Endothelial cell of umbilical vein (primary cell): ENCODE measurements at regions not wholly inside any gene's neighbourhood (a gene's known extent, or its start where the extent isn't known, plus 50 kb on each side); places are given as distances from the start of the nearest gene placed in this dataset.

Source experiments
- BruUV-seq: library from RNA; stranded (reverse); fragments of 400-500 nt; replicated peaks from 2 replicates; lab custom pipeline; 2021; lab: Mats Ljungman, UMichigan
- CTCF ChIA-PET: fragments of 300-600, 350-600 bp; sonication (Branson Sonifier 250); formaldehyde crosslinking; loops from one replicate; lab custom pipeline; 2021; ENCODE audit warnings: antibody characterized with exemption, inconsistent platforms; lab: Charles Lee
- POLR2A ChIA-PET: fragments of 300-600, 350-600 bp; sonication (Branson Sonifier 250); formaldehyde crosslinking; loops from one replicate; lab custom pipeline; 2021; ENCODE audit warnings: antibody characterized with exemption, inconsistent platforms; lab: Charles Lee
- DNase-seq: peaks from one replicate; pipeline ENCODE4 v3.0.0-alpha.2; 2011; ENCODE audit warnings: low read depth, low spot score
- FAIRE-seq: peaks from 2 replicates; lab custom pipeline; 2011; peaks lifted over from hg19 to GRCh38; lab: Jason Lieb, UNC
- H2AFZ ChIP-seq: 2 replicates; pipeline ENCODE4 v1.6.0; 2012; ENCODE audit warnings: low read depth, low read length, control low read depth, inconsistent platforms
- H3K27ac ChIP-seq: 2 replicates; pipeline ENCODE4 v1.5.1; 2011; ENCODE audit warnings: low read depth, mild to moderate bottlenecking, control low read depth, low read length, moderate library complexity; ENCODE audit not compliant: insufficient read depth
- H3K27me3 ChIP-seq, 2 experiments: 2 replicates each; pipeline versions ENCODE4 v1.6.0 to v1.6.1; 2011; ENCODE audit warnings: low read length in 2 of 2, mixed read lengths in 1 of 2; ENCODE audit not compliant: control insufficient read depth in 2 of 2, insufficient read depth in 2 of 2
- H3K36me3 ChIP-seq, 2 experiments: 2 replicates in 1 of 2; 3 replicates in 1 of 2; pipeline ENCODE4 v1.5.1; 2011; ENCODE audit warnings: low read length in 2 of 2, mild to moderate bottlenecking in 1 of 2, moderate library complexity in 1 of 2; ENCODE audit not compliant: control insufficient read depth in 2 of 2, insufficient read depth in 2 of 2; ENCODE audit errors: extremely low read depth in 1 of 2
- H3K4me1 ChIP-seq: 3 replicates; pipeline ENCODE4 v1.5.1; 2011; ENCODE audit warnings: mild to moderate bottlenecking, low read length; ENCODE audit not compliant: control insufficient read depth, insufficient read depth; ENCODE audit errors: extremely low read depth
- H3K4me2 ChIP-seq: 2 replicates; pipeline ENCODE4 v1.6.1; 2011; ENCODE audit warnings: low read length, control low read depth, mixed read lengths; ENCODE audit not compliant: insufficient read depth
- H3K4me3 ChIP-seq, 3 experiments: fragments of 200-600 bp in 1 of 3; sonication (generic), shearing (Covaris generic) in 1 of 3; replicated peaks in 1 of 3; 2 replicates each; pipeline ENCODE4 v1.5.1; 2011 to 2016; ENCODE audit warnings: control low read depth in 3 of 3, low read length in 3 of 3, mild to moderate bottlenecking in 2 of 3, inconsistent platforms in 1 of 3, low read depth in 1 of 3, moderate library complexity in 1 of 3; ENCODE audit not compliant: insufficient read depth in 1 of 3
- H3K79me2 ChIP-seq: 2 replicates; pipeline ENCODE4 v1.6.0; 2012; ENCODE audit warnings: low read length, inconsistent platforms; ENCODE audit not compliant: control insufficient read depth, insufficient read depth
- H3K9ac ChIP-seq: replicated peaks from 2 replicates; pipeline ENCODE3; 2011; ENCODE audit warnings: low read length, control low read depth; ENCODE audit not compliant: insufficient read depth; ENCODE audit errors: extremely low read depth
- H3K9me1 ChIP-seq: replicated peaks from 3 replicates; pipeline ENCODE4 v1.6.0; 2011; ENCODE audit warnings: mild to moderate bottlenecking, low read length; ENCODE audit not compliant: control insufficient read depth, insufficient read depth; ENCODE audit errors: extremely low read depth
- H3K9me3 ChIP-seq: replicated peaks from 2 replicates; pipeline ENCODE4 v1.5.1; 2012; ENCODE audit warnings: low read length, inconsistent platforms; ENCODE audit not compliant: control insufficient read depth, insufficient read depth
- H4K20me1 ChIP-seq: replicated peaks from 2 replicates; pipeline ENCODE3; 2011; ENCODE audit warnings: mild to moderate bottlenecking, low read length; ENCODE audit not compliant: control insufficient read depth, insufficient read depth; ENCODE audit errors: extremely low read depth
- EZH2 ChIP-seq: IDR thresholded peaks from 2 replicates; pipeline ENCODE4 v1.6.1; 2012; ENCODE audit warnings: borderline replicate concordance, low read depth, mild to moderate bottlenecking, moderate library complexity, low read length, inconsistent platforms; ENCODE audit not compliant: severe bottlenecking
- FOS ChIP-seq: IDR thresholded peaks from 2 replicates; pipeline ENCODE4 v1.6.1; 2011; ENCODE audit warnings: mild to moderate bottlenecking, low read length, moderate library complexity, borderline replicate concordance; ENCODE audit not compliant: insufficient read depth
- JUN ChIP-seq: IDR thresholded peaks from 2 replicates; pipeline ENCODE4 v1.6.1; 2011; ENCODE audit warnings: borderline replicate concordance, low read depth; ENCODE audit not compliant: insufficient read length, insufficient read depth
- MYC ChIP-seq: IDR thresholded peaks from one replicate; pipeline ENCODE4 v1.6.1; 2011; ENCODE audit warnings: mild to moderate bottlenecking, low read depth, low read length
- POLR2A ChIP-seq: IDR thresholded peaks from 2 replicates; pipeline ENCODE4 v1.6.1; 2012; ENCODE audit warnings: low read depth, mild to moderate bottlenecking, control low read depth, low read length
- POLR2AphosphoS5 ChIP-seq: IDR thresholded peaks from 2 replicates; pipeline ENCODE4 v1.6.1; 2012; ENCODE audit warnings: low read depth, mild to moderate bottlenecking, control low read depth, low read length, moderate library complexity; ENCODE audit not compliant: insufficient read depth
- dilution Hi-C: fragments of 300-500 bp; cut with MboI; formaldehyde crosslinking; loops from one replicate; pipeline ENCODE4 v1.15.0; 2019; ENCODE audit warnings: low sequenced_read_pairs; ENCODE audit not compliant: extremely low pct_ligation_motif_present
- intact Hi-C: fragments of 100-400 bp; cut with micrococcal nuclease; formaldehyde crosslinking; loops from one replicate; pipeline ENCODE4 v1.10.0; 2022
- TF ChIP-seq, protein P1 (sequence below): IDR thresholded peaks from 2 replicates; pipeline ENCODE4 v1.6.1; 2011; ENCODE audit not compliant: insufficient read depth, insufficient read length
- TF ChIP-seq, protein P2 (sequence below), 2 donors: IDR thresholded peaks; 1 replicate in 1 of 2; 2 replicates in 1 of 2; pipeline ENCODE4 v1.5.1; 2011; ENCODE audit warnings: low read length in 2 of 2, mild to moderate bottlenecking in 2 of 2, moderate library complexity in 2 of 2, control low read depth in 1 of 2, inconsistent platforms in 1 of 2, low read depth in 1 of 2; ENCODE audit not compliant: insufficient read depth in 1 of 2; ENCODE audit errors: extremely low read depth in 1 of 2

DNA sequence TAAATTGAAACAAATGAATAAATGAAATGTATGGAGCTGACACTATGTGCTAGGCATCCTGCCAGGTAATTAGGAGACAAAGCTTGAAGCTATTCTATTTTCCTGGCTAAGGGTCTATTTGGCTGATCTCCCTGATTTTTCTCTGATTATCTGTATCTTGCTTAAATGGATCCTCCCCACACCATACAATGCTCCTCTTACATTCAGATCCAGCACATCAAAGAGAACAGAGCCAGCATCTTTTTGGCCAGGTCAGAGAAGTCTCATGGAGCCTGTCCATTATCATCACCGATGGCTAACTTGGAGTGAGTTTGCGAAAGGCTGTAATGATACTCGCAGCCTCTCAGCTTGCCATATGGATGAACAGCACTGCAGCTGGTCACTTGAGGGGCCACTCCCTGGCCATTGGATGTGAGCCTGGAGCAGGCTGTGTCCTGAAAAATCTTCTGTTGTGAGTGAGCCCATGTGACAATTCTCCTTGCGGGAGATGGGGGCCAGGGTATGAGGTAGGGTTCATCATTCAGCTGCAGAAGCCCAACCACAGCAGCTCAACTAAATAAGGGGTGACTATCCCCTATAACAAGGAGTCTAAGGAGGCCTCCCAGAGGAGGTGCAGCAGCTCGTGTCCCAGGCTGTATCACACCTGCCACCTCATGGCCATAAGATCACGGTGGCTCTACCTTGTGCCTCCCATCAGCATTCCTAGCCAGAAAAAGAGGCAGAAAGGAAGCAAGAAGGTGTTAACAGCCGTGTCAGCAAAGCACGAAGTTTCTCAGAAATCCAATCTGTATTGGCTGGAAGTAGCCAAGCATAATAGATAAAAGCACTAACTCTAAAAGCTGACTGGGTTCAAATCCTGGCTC, 69.3 kb upstream of the ST8SIA2 start:
- DNase-seq: no peak
- CTCF ChIA-PET: no interaction called here
- dilution Hi-C loops: no loop called here

More for the DNA sequence above, 69.3 kb upstream of the ST8SIA2 start:
- no TSS peak for BruUV-seq
- Histone ChIP-seq H3K4me3 (no peak overlapping the region), H3K79me2 (no peaks in the 10 kb centered on the region), H3K4me1 (no peaks in the 10 kb centered on the region), H3K9me3 (no peaks in the 10 kb centered on the region), H3K27ac (no peak overlapping the region), H4K20me1 (no peaks in the 10 kb centered on the region), H2AFZ (no peak overlapping the region), H3K4me2 (no peak overlapping the region), H3K9me1 (no peaks in the 10 kb centered on the region), H3K9ac (no peak overlapping the region), H3K27me3 (no peaks in the 10 kb centered on the region), H3K36me3 (no peaks in the 10 kb centered on the region)
- no peak for FAIRE-seq
- TF ChIP-seq EZH2 (no peak), POLR2AphosphoS5 (no peak), JUN (no peak), MYC (no peak), POLR2A (no peak), FOS (no peak)
- TF ChIP-seq, protein P1, sequence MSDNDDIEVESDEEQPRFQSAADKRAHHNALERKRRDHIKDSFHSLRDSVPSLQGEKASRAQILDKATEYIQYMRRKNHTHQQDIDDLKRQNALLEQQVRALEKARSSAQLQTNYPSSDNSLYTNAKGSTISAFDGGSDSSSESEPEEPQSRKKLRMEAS: no peak
- TF ChIP-seq, protein P2, sequence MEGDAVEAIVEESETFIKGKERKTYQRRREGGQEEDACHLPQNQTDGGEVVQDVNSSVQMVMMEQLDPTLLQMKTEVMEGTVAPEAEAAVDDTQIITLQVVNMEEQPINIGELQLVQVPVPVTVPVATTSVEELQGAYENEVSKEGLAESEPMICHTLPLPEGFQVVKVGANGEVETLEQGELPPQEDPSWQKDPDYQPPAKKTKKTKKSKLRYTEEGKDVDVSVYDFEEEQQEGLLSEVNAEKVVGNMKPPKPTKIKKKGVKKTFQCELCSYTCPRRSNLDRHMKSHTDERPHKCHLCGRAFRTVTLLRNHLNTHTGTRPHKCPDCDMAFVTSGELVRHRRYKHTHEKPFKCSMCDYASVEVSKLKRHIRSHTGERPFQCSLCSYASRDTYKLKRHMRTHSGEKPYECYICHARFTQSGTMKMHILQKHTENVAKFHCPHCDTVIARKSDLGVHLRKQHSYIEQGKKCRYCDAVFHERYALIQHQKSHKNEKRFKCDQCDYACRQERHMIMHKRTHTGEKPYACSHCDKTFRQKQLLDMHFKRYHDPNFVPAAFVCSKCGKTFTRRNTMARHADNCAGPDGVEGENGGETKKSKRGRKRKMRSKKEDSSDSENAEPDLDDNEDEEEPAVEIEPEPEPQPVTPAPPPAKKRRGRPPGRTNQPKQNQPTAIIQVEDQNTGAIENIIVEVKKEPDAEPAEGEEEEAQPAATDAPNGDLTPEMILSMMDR (IDR thresholded peaks at IDR 0.05; ENCODE audit: extremely low read depth in 1 of 2, insufficient read depth in 1 of 2, low read depth in 1 of 2, low read length in 2 of 2): no peak
- intact Hi-C loops: no loop called here
- POLR2A ChIA-PET: no interaction called here
